ENCODE measurements at regions not wholly inside any gene's neighbourhood (a gene's known extent, or its start where the extent isn't known, plus 50 kb on each side); places are given as distances from the start of the nearest gene placed in this dataset.
"Not testable (repeated sequence)": the region's sequence is repeated elsewhere in the genome, so short reads cannot be mapped to it uniquely, and the experiment has no call there.

DNA sequence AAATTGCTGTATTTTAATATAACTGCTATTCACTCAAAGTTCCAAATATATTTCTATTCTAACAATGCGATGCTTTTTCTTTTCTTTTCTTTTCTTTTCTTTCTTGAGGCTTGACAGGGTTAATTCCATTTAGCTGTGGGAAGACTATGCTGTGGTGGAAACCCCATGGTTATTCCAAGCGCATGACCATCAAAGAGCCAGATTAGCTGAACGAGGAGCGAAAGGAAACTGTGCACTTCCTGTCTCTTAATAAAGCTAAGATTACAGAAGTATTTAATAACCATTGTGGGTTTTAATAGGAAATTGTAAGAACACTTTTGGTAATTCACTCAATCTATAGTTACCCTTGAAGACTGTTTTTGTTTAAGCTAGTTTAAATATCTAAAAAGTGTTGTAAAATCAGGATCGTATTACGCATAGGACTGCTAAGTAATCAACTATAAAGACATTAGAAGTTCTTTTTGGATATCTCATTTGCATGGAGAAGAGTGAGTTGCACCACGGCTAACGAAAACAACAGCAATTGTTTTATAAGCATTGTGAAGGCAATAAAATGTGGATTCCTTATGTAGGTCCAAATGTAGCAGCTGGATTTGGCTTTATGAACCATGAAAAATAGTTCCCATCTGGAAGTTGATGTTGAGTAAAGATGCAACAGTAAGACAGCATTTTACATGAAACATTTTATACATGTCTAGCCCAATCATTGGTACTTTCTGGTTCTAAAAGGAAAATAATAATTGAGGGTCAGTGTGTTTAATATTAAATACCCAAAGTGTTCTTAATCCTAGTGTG lies 105.4 kb downstream of the ZIC1 start:
- Histone ChIP-seq H3K36me3 (ENCODE audit: control insufficient read depth in 2 of 2, insufficient read depth in 2 of 2, low read length in 2 of 2) (no peaks in the 10 kb centered on the region), H3K9me3 (ENCODE audit: control insufficient read depth in 2 of 2, low read length in 2 of 2) (no peaks in the 10 kb centered on the region), H3K27me3 (ENCODE audit: control insufficient read depth in 2 of 2, insufficient read depth in 2 of 2, low read length in 2 of 2) (no peaks in the 10 kb centered on the region), H3K4me1 (ENCODE audit: control insufficient read depth in 2 of 2, insufficient read depth in 2 of 2, low read length in 2 of 2) (no peaks in the 10 kb centered on the region), H3K9ac (ENCODE audit: low read depth in 1 of 2, low read length in 2 of 2) (no peak overlapping the region), H3K27ac (ENCODE audit: low read depth in 2 of 2, low read length in 2 of 2) (no peak overlapping the region), H3K4me3 (ENCODE audit: low read length in 2 of 2) (no peak overlapping the region)

DNA sequence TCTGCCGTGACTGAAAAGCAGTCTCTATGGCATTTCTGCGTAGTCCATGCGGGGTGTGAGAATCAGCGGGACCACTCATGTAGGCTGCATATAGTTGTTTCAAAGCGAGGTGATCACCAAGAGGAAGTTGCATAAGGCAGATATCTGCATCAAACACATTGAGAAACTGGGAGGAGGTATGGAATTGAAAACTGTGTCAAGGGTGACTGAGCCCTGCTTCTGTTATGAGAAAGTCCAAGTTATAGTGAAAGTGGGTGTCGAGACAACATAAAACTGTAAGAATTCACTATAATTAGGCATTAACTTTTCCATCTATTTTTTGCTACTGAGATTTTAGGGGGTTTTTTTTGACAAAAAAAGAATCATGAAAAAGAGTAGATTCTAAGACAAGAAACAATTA lies 109.3 kb downstream of the ZIC1 start:
- H3K9ac ChIP-seq (ENCODE audit: low read depth in 1 of 2, low read length in 2 of 2): no peak overlapping the region
- H3K9me3 ChIP-seq (ENCODE audit: control insufficient read depth in 2 of 2, low read length in 2 of 2): no peaks in the 10 kb centered on the region
- H3K27me3 ChIP-seq (ENCODE audit: control insufficient read depth in 2 of 2, insufficient read depth in 2 of 2, low read length in 2 of 2): no peaks in the 10 kb centered on the region
- no peak overlapping the region for H3K27ac ChIP-seq (ENCODE audit: low read depth in 2 of 2, low read length in 2 of 2)
- no peaks in the 10 kb centered on the region for H3K36me3 ChIP-seq (ENCODE audit: control insufficient read depth in 2 of 2, insufficient read depth in 2 of 2, low read length in 2 of 2)
- H3K4me1 ChIP-seq (ENCODE audit: control insufficient read depth in 2 of 2, insufficient read depth in 2 of 2, low read length in 2 of 2): no peaks in the 10 kb centered on the region
- H3K4me3 ChIP-seq (ENCODE audit: low read length in 2 of 2): no peak overlapping the region

- Histone ChIP-seq H3K9me3 (ENCODE audit: control insufficient read depth in 2 of 2, low read length in 2 of 2) (no peaks in the 10 kb centered on the region), H3K4me3 (ENCODE audit: low read length in 2 of 2) (no peak overlapping the region)
These were observed 112.5 kb downstream of the ZIC1 start for GRCh38 chr3:147521646-147522045.

GRCh38 chr3:147522780-147523179 lies 113.6 kb downstream of the ZIC1 start:
- not testable (repeated sequence) for H3K27me3 ChIP-seq (ENCODE audit: control insufficient read depth in 2 of 2, insufficient read depth in 2 of 2, low read length in 2 of 2); H3K36me3 ChIP-seq (ENCODE audit: control insufficient read depth in 2 of 2, insufficient read depth in 2 of 2, low read length in 2 of 2); H3K9ac ChIP-seq (ENCODE audit: low read depth in 1 of 2, low read length in 2 of 2); H3K27ac ChIP-seq (ENCODE audit: low read depth in 2 of 2, low read length in 2 of 2); H3K4me3 ChIP-seq (ENCODE audit: low read length in 2 of 2); H3K9me3 ChIP-seq (ENCODE audit: control insufficient read depth in 2 of 2, low read length in 2 of 2); H3K4me1 ChIP-seq (ENCODE audit: control insufficient read depth in 2 of 2, insufficient read depth in 2 of 2, low read length in 2 of 2)

More at GRCh38 chr3:147521646-147522045, 112.5 kb downstream of the ZIC1 start:
- no peaks in the 10 kb centered on the region for H3K36me3 ChIP-seq (ENCODE audit: control insufficient read depth in 2 of 2, insufficient read depth in 2 of 2, low read length in 2 of 2)
- H3K9ac ChIP-seq (ENCODE audit: low read depth in 1 of 2, low read length in 2 of 2): no peak overlapping the region
- no peak overlapping the region for H3K27ac ChIP-seq (ENCODE audit: low read depth in 2 of 2, low read length in 2 of 2)
- no peaks in the 10 kb centered on the region for H3K27me3 ChIP-seq (ENCODE audit: control insufficient read depth in 2 of 2, insufficient read depth in 2 of 2, low read length in 2 of 2)
- H3K4me1 ChIP-seq (ENCODE audit: control insufficient read depth in 2 of 2, insufficient read depth in 2 of 2, low read length in 2 of 2): no peaks in the 10 kb centered on the region

DNA sequence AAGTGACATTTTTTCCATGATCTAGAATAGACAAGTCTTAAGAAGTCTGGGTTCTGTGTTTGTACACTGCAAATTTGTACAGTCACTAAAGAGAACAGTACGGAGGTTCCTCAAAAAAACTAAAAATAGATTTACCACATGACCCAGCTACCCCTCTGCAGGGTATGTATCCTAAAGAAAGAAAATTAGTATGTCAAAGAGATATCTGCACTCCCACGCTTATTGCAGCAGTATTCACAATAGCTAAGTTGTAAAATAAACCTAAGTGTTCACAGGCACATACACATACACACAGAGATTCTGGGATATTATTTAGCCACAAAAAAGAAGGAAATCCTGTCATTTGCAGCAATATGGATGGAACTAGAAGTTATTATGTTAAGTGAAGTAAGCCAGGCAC lies 120.4 kb downstream of the ZIC1 start:
- H3K9me3 ChIP-seq (ENCODE audit: control insufficient read depth in 2 of 2, low read length in 2 of 2): no peaks in the 10 kb centered on the region
- no peak overlapping the region for H3K9ac ChIP-seq (ENCODE audit: low read depth in 1 of 2, low read length in 2 of 2)
- no peak overlapping the region for H3K27ac ChIP-seq (ENCODE audit: low read depth in 2 of 2, low read length in 2 of 2)

GRCh38 chr3:147538034-147538433 lies 128.9 kb downstream of the ZIC1 start:
- Histone ChIP-seq H3K4me3 (ENCODE audit: low read length in 2 of 2) (no peak overlapping the region), H3K36me3 (ENCODE audit: control insufficient read depth in 2 of 2, insufficient read depth in 2 of 2, low read length in 2 of 2) (no peaks in the 10 kb centered on the region), H3K27me3 (ENCODE audit: control insufficient read depth in 2 of 2, insufficient read depth in 2 of 2, low read length in 2 of 2) (no peaks in the 10 kb centered on the region), H3K9ac (ENCODE audit: low read depth in 1 of 2, low read length in 2 of 2) (no peak overlapping the region), H3K4me1 (ENCODE audit: control insufficient read depth in 2 of 2, insufficient read depth in 2 of 2, low read length in 2 of 2) (no peaks in the 10 kb centered on the region), H3K9me3 (ENCODE audit: control insufficient read depth in 2 of 2, low read length in 2 of 2) (peaks cover 0 to 3% of the 10 kb centered on the region in 2 donors), H3K27ac (ENCODE audit: low read depth in 2 of 2, low read length in 2 of 2) (no peak overlapping the region)

More for the DNA sequence above, 120.4 kb downstream of the ZIC1 start:
- Histone ChIP-seq H3K4me3 (ENCODE audit: low read length in 2 of 2) (no peak overlapping the region), H3K36me3 (ENCODE audit: control insufficient read depth in 2 of 2, insufficient read depth in 2 of 2, low read length in 2 of 2) (no peaks in the 10 kb centered on the region), H3K4me1 (ENCODE audit: control insufficient read depth in 2 of 2, insufficient read depth in 2 of 2, low read length in 2 of 2) (no peaks in the 10 kb centered on the region), H3K27me3 (ENCODE audit: control insufficient read depth in 2 of 2, insufficient read depth in 2 of 2, low read length in 2 of 2) (no peaks in the 10 kb centered on the region)

DNA sequence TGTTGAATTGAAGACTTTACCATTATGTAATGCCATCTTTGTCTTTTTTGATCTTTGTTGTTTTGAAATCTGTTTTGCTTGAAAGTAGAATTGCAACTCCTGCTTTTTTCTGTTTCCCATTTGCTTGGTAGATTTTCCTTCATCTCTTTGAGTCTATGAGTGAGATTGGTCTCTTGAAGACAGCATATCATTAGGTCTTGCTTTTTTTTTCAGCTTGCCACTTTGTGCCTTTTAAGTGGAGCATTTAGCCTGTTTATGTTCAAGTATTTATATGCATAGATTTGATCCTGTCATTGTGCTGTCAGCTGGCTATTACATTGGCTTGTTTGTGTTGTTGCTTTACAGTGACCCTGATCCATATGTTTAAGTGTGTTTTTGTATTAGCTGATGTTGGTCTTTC lies 131.8 kb downstream of the ZIC1 start:
- H3K9me3 ChIP-seq (ENCODE audit: control insufficient read depth in 2 of 2, low read length in 2 of 2): peaks cover 0 to 3% of the 10 kb centered on the region in 2 donors
- H3K27me3 ChIP-seq (ENCODE audit: control insufficient read depth in 2 of 2, insufficient read depth in 2 of 2, low read length in 2 of 2): no peaks in the 10 kb centered on the region
- H3K9ac ChIP-seq (ENCODE audit: low read depth in 1 of 2, low read length in 2 of 2): no peak overlapping the region
- no peak overlapping the region for H3K4me3 ChIP-seq (ENCODE audit: low read length in 2 of 2)
- H3K36me3 ChIP-seq (ENCODE audit: control insufficient read depth in 2 of 2, insufficient read depth in 2 of 2, low read length in 2 of 2): no peaks in the 10 kb centered on the region
- H3K4me1 ChIP-seq (ENCODE audit: control insufficient read depth in 2 of 2, insufficient read depth in 2 of 2, low read length in 2 of 2): no peaks in the 10 kb centered on the region
- no peak overlapping the region for H3K27ac ChIP-seq (ENCODE audit: low read depth in 2 of 2, low read length in 2 of 2)

- no peak overlapping the region for H3K4me3 ChIP-seq (ENCODE audit: low read length in 2 of 2)
- H3K9ac ChIP-seq (ENCODE audit: low read depth in 1 of 2, low read length in 2 of 2): no peak overlapping the region
- H3K27me3 ChIP-seq (ENCODE audit: control insufficient read depth in 2 of 2, insufficient read depth in 2 of 2, low read length in 2 of 2): no peaks in the 10 kb centered on the region
- peaks cover 0 to 3% of the 10 kb centered on the region in 2 donors for H3K9me3 ChIP-seq (ENCODE audit: control insufficient read depth in 2 of 2, low read length in 2 of 2)
- H3K36me3 ChIP-seq (ENCODE audit: control insufficient read depth in 2 of 2, insufficient read depth in 2 of 2, low read length in 2 of 2): no peaks in the 10 kb centered on the region
- H3K27ac ChIP-seq (ENCODE audit: low read depth in 2 of 2, low read length in 2 of 2): no peak overlapping the region
- no peaks in the 10 kb centered on the region for H3K4me1 ChIP-seq (ENCODE audit: control insufficient read depth in 2 of 2, insufficient read depth in 2 of 2, low read length in 2 of 2)
These were observed 135.1 kb downstream of the ZIC1 start for GRCh38 chr3:147544290-147544689.

DNA sequence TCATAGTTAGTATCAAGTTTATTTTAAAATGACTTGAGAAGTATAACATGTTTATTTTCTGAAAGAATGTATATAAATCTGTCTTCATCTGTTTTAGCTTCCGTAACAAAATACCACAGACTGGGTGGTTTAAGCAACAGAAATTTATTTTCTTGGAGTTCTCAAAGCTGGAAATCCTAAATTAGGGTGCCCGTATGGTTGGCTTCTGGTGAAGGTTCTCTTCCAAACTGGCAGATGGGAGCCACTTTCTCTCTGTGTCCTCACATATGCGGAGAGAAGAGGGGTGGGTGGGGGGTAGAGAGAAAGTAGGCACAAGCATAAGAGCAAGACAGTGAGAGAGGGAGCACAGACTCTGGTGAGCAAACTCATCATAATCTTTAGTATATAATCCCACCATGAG lies 142.3 kb downstream of the ZIC1 start:
- Histone ChIP-seq H3K4me3 (ENCODE audit: low read length in 2 of 2) (no peak overlapping the region), H3K9ac (ENCODE audit: low read depth in 1 of 2, low read length in 2 of 2) (no peak overlapping the region), H3K27me3 (ENCODE audit: control insufficient read depth in 2 of 2, insufficient read depth in 2 of 2, low read length in 2 of 2) (no peaks in the 10 kb centered on the region), H3K4me1 (ENCODE audit: control insufficient read depth in 2 of 2, insufficient read depth in 2 of 2, low read length in 2 of 2) (no peaks in the 10 kb centered on the region), H3K9me3 (ENCODE audit: control insufficient read depth in 2 of 2, low read length in 2 of 2) (no peaks in the 10 kb centered on the region), H3K27ac (ENCODE audit: low read depth in 2 of 2, low read length in 2 of 2) (no peak overlapping the region), H3K36me3 (ENCODE audit: control insufficient read depth in 2 of 2, insufficient read depth in 2 of 2, low read length in 2 of 2) (no peaks in the 10 kb centered on the region)

- Histone ChIP-seq H3K27me3 (ENCODE audit: control insufficient read depth in 2 of 2, insufficient read depth in 2 of 2, low read length in 2 of 2) (no peaks in the 10 kb centered on the region), H3K27ac (ENCODE audit: low read depth in 2 of 2, low read length in 2 of 2) (no peak overlapping the region), H3K4me1 (ENCODE audit: control insufficient read depth in 2 of 2, insufficient read depth in 2 of 2, low read length in 2 of 2) (no peaks in the 10 kb centered on the region), H3K4me3 (ENCODE audit: low read length in 2 of 2) (no peak overlapping the region), H3K9ac (ENCODE audit: low read depth in 1 of 2, low read length in 2 of 2) (no peak overlapping the region), H3K36me3 (ENCODE audit: control insufficient read depth in 2 of 2, insufficient read depth in 2 of 2, low read length in 2 of 2) (no peaks in the 10 kb centered on the region), H3K9me3 (ENCODE audit: control insufficient read depth in 2 of 2, low read length in 2 of 2) (no peaks in the 10 kb centered on the region)
These were observed 145.2 kb downstream of the ZIC1 start for GRCh38 chr3:147554332-147554731.

All from mucosa of rectum (tissue), 2 donors.